ENCODE measurements at regions not wholly inside any gene's neighbourhood (a gene's known extent, or its start where the extent isn't known, plus 50 kb on each side); places are given as distances from the start of the nearest gene placed in this dataset.

GRCh38 chr10:4028027-4028471 lies 243.0 kb upstream of the KLF6 start:
- DNase-seq (ENCODE audit: low read depth) = no peak

DNA sequence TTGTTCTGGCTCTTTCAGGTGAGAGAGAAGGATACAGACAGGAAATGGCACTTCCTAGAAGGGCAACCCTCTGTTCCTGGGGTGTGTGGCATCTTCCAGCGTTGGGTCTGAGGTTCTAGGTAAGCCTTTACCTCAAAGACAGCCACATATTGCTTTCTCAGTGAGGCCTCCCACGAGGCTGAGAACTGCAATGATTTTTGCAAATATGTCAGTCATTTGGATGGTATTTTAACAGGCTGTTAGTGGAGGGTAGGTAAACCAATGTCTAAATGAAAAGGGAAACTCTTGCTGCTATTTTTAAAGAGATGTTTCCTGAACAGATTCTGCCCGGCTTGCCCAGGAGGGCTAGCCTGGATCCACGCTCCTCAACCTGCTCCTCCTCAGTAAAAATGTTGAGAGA lies 240.3 kb upstream of the KLF6 start:
- no peak for DNase-seq (ENCODE audit: low read depth)

GRCh38 chr10:4024516-4025245 lies 239.7 kb upstream of the KLF6 start:
- DNase-seq (ENCODE audit: low read depth) = no peak

- peak; percentile 5 for DNase-seq (ENCODE audit: low read depth)
Measured at GRCh38 chr10:4024027-4024426, 239.0 kb upstream of the KLF6 start.

DNA sequence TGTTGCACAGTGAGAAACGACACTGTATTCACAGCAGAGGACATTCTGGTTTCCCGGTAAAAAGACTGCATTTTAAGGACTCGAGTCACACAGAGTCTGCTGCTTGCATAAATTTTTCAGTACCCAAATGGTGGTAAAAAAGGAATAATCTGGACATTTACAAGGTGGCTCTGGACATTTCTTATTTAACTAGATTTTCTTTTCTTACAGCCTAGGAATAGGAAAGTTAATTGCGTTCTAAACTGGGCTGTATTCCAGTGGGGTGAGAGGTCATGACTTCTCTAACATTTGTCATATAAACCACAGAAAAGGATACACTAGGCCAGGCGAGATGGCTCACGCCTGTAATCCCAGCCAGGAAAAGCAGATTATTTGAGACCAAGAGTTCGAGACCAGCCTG lies 237.5 kb upstream of the KLF6 start:
- peak; percentile 52 for DNase-seq (ENCODE audit: low read depth)

GRCh38 chr10:4020631-4021030 lies 235.6 kb upstream of the KLF6 start:
- DNase-seq (ENCODE audit: low read depth) = no peak

DNA sequence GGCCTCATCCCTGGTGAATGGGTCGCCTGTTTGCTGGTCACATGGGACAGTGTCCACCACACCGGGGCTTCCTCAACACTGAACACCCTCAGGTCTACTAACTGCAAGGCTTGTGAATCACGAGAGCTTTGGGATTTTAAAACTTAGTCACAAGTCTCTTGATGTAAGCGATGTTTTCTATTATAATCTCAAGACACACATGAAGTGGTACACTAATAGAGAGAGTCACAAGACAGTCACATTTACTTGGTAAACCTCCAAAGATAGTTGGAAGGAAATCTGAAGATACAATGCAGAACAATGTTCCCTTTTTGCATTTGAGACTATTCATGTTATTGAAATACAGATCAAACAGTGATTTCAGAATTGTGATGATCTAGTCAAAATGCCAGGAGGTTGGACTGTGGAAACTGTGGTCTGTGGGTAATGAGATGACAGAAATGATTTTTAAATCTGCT lies 233.1 kb upstream of the KLF6 start:
- DNase-seq (ENCODE audit: low read depth) = no peak

- no peak for DNase-seq (ENCODE audit: low read depth)
Measured at GRCh38 chr10:4017336-4017735, 232.3 kb upstream of the KLF6 start.

DNA sequence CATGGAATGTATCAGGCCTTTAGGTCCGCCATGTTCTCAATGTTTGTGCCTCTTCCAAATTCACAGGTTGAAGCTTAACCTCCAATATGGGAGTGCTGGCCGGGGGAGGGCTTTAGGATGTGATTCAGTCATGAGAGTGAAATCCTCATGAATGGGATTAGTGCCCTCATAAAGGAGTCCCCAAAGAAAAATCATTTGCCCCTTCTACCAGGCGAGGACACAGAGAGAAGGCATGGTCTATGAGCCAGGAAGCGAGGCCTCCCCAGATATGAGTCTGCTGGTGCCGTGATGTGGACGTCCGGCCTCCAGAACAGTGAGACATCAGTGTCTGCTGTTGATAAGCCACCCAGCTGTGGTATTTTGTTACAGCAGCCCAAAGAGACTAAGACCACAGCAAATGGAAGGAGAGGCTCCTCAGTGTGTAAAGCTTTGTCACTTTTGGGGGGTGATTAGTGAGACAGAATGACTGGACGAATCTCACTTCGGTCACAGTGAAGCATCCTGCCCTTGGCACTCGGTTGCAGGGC lies 231.3 kb upstream of the KLF6 start:
- DNase-seq (ENCODE audit: low read depth) = no peak

GRCh38 chr10:4013651-4014121 lies 228.7 kb upstream of the KLF6 start:
- no peak for DNase-seq (ENCODE audit: low read depth)

- DNase-seq (ENCODE audit: low read depth) = no peak
Measured at GRCh38 chr10:4012848-4013247, 227.8 kb upstream of the KLF6 start.

- DNase-seq (ENCODE audit: low read depth) = no peak
Measured at GRCh38 chr10:4011136-4011812, 226.3 kb upstream of the KLF6 start.

GRCh38 chr10:4008676-4009382 lies 223.8 kb upstream of the KLF6 start:
- DNase-seq (ENCODE audit: low read depth) = no peak

- no peak for DNase-seq (ENCODE audit: low read depth)
Measured at GRCh38 chr10:4007771-4008170, 222.8 kb upstream of the KLF6 start.

GRCh38 chr10:4006858-4007257 lies 221.8 kb upstream of the KLF6 start:
- no peak for DNase-seq (ENCODE audit: low read depth)

- DNase-seq (ENCODE audit: low read depth) = no peak
Measured at GRCh38 chr10:4006051-4006450, 221.0 kb upstream of the KLF6 start.

DNA sequence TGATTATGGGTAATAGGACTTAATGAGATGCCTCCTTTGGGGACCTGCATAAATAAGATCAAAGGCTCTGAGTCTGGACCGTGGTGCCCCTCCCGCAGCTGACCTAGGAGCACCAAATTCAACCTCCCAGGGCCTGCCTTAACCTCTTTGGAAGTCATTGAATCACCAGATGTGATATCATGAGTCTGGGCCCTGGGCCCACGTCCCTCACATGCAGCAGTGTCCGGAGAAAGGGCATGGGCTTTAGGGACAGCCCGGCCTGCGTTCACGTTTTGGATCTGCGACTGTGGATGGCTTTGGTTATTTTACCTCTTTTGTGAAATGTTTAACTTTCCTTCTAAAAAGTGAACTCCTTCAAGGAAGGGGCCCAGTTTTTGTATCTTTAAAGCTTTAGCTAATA lies 220.0 kb upstream of the KLF6 start:
- DNase-seq (ENCODE audit: low read depth) = no peak

DNA sequence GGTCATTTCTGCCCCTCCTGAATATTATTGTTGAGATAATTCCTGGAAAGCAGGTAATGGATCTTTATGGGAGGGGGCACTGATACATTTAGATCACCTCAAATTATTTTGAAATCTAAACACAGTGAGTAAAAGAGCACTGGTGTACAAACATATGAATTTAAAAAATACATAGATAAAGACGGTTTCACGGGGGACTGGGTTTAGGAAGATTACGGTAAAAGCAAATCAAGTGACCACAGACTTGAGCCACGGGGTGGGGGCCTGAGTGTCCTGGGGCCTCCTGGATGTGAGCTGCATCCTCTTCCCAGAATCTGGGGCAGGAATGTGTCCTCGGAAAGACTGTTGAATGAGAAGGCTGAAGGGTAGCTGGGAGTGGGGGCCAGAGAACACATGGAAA lies 219.1 kb upstream of the KLF6 start:
- DNase-seq (ENCODE audit: low read depth) = no peak

GRCh38 chr10:4003348-4003973 lies 218.5 kb upstream of the KLF6 start:
- no peak for DNase-seq (ENCODE audit: low read depth)

DNA sequence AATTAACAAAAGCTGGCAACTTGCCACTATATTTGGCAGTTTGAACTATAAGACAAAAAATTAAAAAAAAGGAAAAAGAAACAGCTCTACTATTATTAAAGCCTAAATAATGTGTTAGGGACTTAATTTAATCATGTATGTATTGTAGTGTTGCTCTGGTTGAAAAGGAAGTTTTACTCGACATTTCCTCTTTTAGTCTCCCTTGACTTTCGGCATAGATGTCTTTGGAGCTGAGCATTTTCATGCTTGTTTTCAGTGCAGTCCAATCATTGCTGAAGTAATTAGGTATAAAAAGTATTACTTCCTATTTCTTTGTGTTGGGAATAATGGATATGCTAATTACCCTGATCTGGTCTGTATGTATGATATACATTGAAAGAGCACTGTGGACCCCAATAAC lies 216.8 kb upstream of the KLF6 start:
- no peak for DNase-seq (ENCODE audit: low read depth)

- DNase-seq (ENCODE audit: low read depth) = no peak
Measured at GRCh38 chr10:3999642-4000041, 214.6 kb upstream of the KLF6 start.

DNA sequence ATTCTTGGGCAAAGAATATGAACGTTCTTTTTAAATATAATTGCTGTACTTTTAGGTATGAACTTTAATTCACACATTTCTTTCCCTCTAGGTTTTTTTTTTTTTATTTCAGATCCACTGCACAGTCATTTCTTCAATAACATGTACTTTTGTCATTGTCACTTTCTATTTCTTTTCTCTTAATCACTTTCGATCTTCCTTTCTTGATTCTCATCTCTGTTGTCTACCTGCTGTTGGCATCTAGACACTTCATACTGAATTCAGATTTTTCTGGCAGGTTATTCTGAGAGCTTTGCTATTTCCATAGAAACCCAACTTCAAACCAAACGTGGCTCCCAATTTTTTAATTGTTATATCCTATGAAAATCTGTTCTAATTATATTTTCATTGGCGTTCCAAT lies 211.7 kb upstream of the KLF6 start:
- DNase-seq (ENCODE audit: low read depth) = no peak
